Peyer's patch (tissue), 4 donors: ENCODE measurements at regions not wholly inside any gene's neighbourhood (a gene's known extent, or its start where the extent isn't known, plus 50 kb on each side); places are given as distances from the start of the nearest gene placed in this dataset.
"Not testable (repeated sequence)": the region's sequence is repeated elsewhere in the genome, so short reads cannot be mapped to it uniquely, and the experiment has no call there.

Experiments
- CTCF ChIP-seq, 6 experiments: fragments of 450-650 bp in 4 of 6; fragments of 200-600 bp in 2 of 6; sonication (generic) in 1 of 6; IDR thresholded peaks; one replicate each; pipeline ENCODE4 v1.5.1; 2017 to 2019; ENCODE audit warnings: antibody characterized with exemption in 6 of 6, mild to moderate bottlenecking in 3 of 6, moderate library complexity in 1 of 6
- POLR2A ChIP-seq, 2 donors: fragments of 450-650 bp; IDR thresholded peaks; one replicate each; pipeline ENCODE4 v1.5.1; 2017; ENCODE audit warnings: antibody characterized with exemption in 2 of 2, mild to moderate bottlenecking in 2 of 2, moderate library complexity in 2 of 2

DNA sequence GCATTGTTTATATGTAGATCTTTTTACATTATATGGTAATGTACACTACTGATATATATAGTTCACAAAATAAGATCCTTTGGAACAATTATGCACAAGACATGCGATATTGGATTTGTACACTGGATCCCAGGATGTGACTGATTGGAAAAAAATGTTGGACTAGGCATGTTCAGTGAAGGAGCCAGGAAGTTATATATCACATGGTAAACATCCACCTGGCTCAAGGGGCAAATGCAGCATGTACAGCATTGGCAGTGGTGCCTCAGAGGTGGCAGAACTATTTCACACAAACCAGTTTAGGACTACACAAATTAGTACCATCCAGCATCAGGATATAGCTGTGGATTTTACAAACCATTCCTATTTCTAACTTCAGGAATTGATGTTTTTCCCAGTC is 97.4 kb upstream of the NANOS1 start:
- TF ChIP-seq POLR2A, CTCF (IDR thresholded peaks at IDR 0.05): not testable (repeated sequence)
